NCI-H82 treated with DMSO at 0.1 percent for 48 hours (cell line): ENCODE measurements at regions not wholly inside any gene's neighbourhood (a gene's known extent, or its start where the extent isn't known, plus 50 kb on each side); places are given as distances from the start of the nearest gene placed in this dataset.

Source experiments
- DNase-seq: peaks from one replicate; lab custom pipeline; 2025; ENCODE audit not compliant: unreplicated experiment; lab: John Stamatoyannopoulos, UW

GRCh38 chr12:18965203-18965602 lies 164.3 kb upstream of the PLEKHA5 start:
- no peak for DNase-seq

- DNase-seq = no peak
Measured at GRCh38 chr12:18966954-18967353, 162.6 kb upstream of the PLEKHA5 start.

DNA sequence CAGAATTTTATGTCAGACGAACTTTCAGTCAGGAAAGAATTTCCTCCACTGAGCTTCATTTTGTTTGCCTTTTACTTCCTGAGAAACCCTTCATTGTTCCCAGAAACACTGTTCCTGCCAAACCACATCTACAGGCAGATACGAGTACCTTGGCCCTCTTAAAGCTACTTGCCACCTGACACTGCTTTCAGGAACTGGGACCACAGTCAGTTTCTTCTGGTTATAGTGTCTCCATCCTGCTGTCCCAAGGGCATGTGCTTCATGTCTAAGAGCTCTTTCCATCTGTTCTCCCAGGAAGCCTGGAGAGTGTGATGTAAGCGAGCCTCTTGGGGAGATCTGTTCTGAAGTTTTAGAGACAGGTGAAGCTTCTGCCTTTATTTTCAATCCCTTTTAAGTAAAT lies 161.7 kb upstream of the PLEKHA5 start:
- DNase-seq = peak; percentile 73

GRCh38 chr12:18969512-18969911 lies 160.0 kb upstream of the PLEKHA5 start:
- no peak for DNase-seq

GRCh38 chr12:18970603-18971002 lies 158.9 kb upstream of the PLEKHA5 start:
- DNase-seq = no peak

- DNase-seq = no peak
Measured at GRCh38 chr12:18971932-18972331, 157.6 kb upstream of the PLEKHA5 start.

DNA sequence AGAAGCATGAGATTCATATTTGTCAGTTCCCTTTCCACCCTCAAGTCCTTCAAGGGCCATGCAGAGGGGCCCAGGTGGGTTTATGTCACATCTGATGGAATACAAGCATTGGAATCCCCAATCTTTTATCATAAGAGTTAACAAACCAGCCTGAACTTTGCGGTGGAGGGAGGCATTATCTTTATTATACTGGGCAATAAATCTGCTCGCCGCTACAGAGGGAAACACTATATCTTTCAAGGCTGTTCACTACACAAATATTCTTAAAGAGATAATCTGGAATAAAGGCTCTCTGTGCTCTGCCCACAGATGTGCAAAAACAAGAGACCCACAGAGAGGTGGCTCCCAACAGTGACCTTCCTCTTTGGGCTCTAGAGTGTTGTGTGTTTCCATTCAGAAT lies 153.6 kb upstream of the PLEKHA5 start:
- no peak for DNase-seq

- no peak for DNase-seq
Measured at GRCh38 chr12:18979401-18980126, 150.0 kb upstream of the PLEKHA5 start.

DNA sequence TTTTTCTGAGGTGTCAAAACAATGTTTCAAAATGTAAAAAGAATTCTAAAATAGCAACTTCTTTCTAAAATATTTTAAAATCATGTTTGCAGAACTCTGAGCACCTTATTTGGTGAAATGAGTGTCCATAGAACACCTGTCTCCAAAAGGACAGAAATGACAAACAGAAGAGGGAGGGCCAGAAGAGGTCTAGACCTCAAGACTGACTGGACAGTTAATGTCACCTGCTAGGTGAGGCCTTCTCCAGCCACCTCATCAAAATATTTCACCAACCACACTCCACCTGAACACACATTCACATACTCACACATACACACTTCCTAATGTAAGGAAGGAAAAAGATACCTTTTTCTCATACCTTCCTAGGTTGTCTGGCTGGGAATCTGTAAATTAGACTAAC lies 147.8 kb upstream of the PLEKHA5 start:
- no peak for DNase-seq

DNA sequence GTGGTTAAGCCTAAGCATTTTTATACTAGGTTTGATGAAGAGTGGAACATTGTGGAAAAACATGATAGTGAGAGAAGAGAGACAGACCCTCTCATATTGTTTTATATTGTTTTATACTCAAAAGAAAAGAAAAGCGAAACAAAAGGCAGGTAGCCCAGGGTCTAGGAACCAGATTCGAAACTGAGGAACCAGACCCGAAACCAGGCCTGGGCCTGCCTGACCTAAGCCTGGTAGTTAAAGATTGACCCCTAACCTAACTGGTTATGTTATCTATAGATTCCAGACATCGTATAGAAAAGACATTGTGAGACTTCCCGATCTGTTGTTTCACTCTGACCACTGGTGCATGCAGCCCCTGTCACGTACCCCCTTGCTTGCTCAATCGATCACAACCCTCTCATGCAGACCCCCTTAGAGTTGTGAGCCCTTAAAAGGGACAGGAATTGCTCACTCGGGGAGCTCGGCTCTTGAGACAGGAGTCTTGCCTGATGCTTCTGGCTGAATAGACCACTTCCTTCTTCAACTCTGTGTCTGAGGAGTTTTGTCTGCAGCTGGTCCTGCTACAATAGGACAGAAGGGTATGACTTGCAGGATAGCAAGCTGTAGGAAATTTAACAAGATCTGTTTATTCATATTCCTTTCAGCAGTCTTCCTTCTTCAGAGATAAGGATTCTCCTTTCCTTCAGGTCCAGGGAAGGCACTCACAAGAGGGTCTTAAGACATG lies 147.1 kb upstream of the PLEKHA5 start:
- no peak for DNase-seq

- no peak for DNase-seq
Measured at GRCh38 chr12:18983854-18984253, 145.7 kb upstream of the PLEKHA5 start.

- no peak for DNase-seq
Measured at GRCh38 chr12:18990856-18991255, 138.7 kb upstream of the PLEKHA5 start.

DNA sequence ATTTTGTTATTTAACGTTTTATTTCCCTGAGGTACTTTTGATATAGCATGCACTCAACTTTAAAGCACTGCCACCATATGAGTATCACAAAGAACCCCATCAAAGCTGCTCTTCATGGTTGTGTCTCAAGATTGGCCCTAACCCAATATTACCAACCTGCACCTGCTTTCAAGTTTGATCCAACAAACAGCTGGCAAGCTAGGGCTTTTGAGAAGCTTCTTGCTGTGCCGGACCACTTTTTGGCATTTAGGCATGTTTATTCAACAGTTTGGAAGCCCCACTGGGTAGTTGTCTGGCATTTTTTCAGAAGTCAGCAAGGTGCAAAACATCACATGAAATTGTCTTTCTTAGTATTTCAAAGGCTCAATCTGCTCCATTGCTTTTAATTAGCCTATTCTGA lies 137.2 kb upstream of the PLEKHA5 start:
- no peak for DNase-seq

GRCh38 chr12:18998343-18999261 lies 130.9 kb upstream of the PLEKHA5 start:
- no peak for DNase-seq

DNA sequence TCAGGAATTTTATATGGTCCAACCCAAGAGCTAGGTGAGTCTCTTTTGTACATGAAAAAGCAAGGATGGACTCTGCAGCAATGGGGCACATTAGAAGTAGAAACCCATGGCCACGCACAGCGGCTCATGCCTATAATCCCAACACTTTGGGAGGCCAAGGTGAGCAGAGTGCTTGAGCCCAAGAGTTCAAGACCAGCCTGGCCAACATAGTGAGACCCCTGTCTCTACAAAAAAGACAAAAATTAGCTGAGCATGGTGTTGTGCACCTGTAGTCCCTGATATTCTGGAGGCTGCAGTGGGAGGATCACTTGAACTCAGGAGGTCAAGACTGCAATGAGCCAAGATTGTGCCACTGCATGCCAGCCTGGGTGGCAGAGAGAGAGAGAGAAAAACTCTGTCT lies 128.7 kb upstream of the PLEKHA5 start:
- no peak for DNase-seq

DNA sequence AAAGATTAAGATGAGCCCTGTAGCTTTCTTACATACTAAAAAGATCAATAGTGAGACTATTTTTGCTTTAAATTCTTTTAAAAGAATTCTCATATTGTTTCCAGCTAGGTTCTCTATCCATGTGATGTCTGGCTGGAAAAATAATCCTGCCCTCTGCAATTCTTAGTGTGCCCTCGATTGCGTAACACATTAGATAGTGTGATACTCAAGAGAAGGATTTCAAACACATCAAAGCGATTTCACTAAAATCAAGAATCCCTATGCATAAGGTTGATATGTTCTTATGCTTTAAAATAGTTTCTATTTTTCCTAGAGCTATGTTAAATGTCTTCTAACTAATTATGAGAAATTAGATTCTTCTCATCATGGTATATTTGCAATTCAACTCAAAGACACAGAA lies 127.3 kb upstream of the PLEKHA5 start:
- no peak for DNase-seq

GRCh38 chr12:19003141-19003540 lies 126.4 kb upstream of the PLEKHA5 start:
- DNase-seq = no peak

DNA sequence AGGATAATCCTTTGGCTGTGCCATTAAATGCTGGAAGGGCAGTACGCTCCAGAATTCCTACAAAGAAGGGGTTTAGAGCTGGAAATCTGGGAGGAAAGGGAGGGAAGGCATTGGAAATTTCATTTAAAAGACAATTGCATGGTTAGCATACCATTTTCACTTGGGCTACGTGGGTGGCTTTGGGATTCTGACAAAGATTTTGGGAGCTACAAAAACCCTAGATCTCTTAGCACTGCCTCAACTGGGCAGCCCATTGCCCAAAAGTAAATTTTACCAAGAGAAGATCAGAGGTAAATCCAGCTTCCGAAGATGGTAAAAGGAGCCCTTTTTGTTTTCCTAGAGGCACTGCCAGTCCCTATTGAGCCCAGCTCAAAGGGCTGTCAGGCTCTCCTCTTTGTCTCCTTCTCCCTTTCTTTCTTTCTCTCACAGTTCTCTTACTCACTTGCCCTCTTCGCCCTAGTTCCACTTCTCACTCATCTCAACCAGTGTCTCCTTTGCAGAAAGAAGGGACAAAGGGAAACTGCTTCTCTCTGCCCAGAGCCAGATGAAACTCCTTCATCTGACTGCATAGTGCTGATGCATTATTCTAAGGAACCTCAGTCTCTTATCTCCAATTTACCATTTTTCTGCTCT lies 125.4 kb upstream of the PLEKHA5 start:
- DNase-seq = no peak

DNA sequence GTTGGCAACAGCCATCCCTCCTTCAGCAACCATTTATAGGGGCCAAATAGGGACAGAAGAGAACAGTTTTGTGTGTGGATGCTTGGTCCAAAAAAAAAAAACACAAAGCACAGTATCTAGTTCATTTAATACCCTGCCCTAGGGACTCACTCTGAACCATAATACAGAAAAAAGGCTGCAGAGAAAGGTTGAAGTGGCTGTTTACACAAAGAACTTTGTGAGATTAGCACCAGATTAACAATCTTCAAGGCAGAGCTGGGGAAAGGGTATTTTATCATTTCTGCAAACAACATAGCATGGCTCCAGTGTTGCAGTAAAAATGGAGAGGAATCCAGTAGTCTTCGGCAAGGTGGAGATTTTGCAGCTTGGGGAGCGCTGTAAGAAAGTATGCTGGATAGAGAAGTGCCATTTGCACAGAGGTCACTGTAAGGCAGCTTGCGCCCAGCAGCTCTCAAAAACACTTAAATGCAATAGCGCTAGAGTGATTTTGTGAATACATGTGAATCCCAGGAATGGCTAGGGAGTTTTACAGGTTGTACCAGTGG lies 124.2 kb upstream of the PLEKHA5 start:
- DNase-seq = no peak

GRCh38 chr12:19006626-19007137 lies 122.9 kb upstream of the PLEKHA5 start:
- DNase-seq = no peak

GRCh38 chr12:19008102-19008501 lies 121.4 kb upstream of the PLEKHA5 start:
- no peak for DNase-seq
